ENCODE measurements at regions not wholly inside any gene's neighbourhood (a gene's known extent, or its start where the extent isn't known, plus 50 kb on each side); places are given as distances from the start of the nearest gene placed in this dataset.

GRCh38 chr2:180621366-180621765, 359.0 kb upstream of the UBE2E3 start:
- TF ChIP-seq RCOR1 (IDR thresholded peaks at IDR 0.05; ENCODE audit: insufficient replicate concordance, low read length) (no peak), CTCF (conservative IDR thresholded peaks at IDR 0.05; ENCODE audit: low read depth, low read length) (no peak), MAFK (IDR thresholded peaks at IDR 0.05; ENCODE audit: low read depth, low read length) (no peak), FOS (IDR thresholded peaks at IDR 0.05; ENCODE audit: low read depth, low read length) (no peak), CHD1 (IDR thresholded peaks at IDR 0.05; ENCODE audit: low read depth, low read length) (no peak), RAD21 (IDR thresholded peaks at IDR 0.05; ENCODE audit: low read length) (no peak), MXI1 (IDR thresholded peaks at IDR 0.05; ENCODE audit: borderline replicate concordance, low read depth, low read length) (no peak), NFE2L2 (IDR thresholded peaks at IDR 0.05; ENCODE audit: low read depth, low read length) (no peak), POLR2A (IDR thresholded peaks at IDR 0.05; ENCODE audit: low read depth, low read length) (no peak), SMC3 (IDR thresholded peaks at IDR 0.05; ENCODE audit: low read depth, low read length) (no peak)
